ENCODE measurements at regions not wholly inside any gene's neighbourhood (a gene's known extent, or its start where the extent isn't known, plus 50 kb on each side); places are given as distances from the start of the nearest gene placed in this dataset.
"Not testable (repeated sequence)": the region's sequence is repeated elsewhere in the genome, so short reads cannot be mapped to it uniquely, and the experiment has no call there.

DNA sequence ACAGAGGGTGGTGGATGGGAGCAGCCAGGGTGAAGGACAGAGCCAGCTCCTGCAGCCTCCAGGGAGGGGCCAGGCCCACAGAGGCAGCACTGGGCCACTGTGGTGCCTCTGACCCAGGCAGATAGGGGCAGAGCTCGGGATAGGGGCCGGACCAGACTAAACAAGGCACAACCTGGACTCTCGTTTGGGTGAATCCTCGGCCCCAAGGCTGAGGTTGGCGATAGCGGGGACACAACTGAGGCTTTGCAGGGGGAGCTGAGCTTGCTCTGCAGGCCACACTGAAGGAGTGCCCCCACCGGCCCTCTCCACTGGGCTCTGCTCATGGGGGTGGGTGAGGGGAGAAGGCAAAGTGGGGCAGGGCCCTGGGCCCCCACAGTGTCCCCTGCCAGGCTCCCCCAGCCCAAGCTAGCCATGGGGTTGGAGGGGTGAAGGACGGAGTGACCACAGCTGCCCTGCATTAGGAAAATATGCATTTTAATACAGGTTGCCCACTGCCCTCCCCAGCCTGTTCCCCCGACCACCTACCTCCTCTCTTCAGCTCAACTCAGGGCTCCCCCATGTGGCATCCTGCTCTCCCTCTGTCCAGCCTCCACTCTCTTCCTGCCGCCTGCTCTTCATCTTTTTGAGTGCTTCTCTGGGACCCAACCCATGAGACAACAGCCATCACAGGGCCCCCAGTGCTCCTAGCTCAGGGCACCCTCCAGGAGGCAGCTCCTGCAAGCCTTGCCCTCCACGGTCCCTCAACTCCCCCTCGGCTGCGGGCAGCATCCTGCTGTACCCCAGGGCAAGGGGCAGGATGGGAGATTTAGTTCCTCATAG is 152.8 kb downstream of the INHBB start:
- DNase-seq (ENCODE audit: low read depth), result no peak

GRCh38 chr2:120499784-120500495 is 154.0 kb downstream of the INHBB start:
- DNase-seq (ENCODE audit: low read depth), result no peak

DNA sequence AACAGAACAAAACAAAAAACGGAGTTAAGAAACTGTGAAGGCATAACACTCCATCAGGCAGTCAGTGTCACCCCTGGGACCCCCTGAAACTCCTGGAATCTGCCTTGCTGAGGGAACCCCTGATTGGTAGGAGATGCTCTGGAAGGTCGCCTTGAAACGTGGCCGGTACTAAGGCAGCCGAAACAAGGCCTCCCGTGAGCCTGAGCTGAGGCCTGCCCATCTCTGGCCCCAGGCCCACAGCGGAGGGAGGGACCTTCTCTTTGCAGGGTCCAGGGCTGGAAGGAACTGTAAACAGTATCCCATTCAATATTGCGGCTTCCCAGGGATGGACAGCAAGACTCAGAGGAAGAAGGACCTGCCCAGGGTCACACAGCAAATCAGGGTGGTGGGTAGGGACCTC is 155.7 kb downstream of the INHBB start:
- no peak for DNase-seq (ENCODE audit: low read depth)

DNA sequence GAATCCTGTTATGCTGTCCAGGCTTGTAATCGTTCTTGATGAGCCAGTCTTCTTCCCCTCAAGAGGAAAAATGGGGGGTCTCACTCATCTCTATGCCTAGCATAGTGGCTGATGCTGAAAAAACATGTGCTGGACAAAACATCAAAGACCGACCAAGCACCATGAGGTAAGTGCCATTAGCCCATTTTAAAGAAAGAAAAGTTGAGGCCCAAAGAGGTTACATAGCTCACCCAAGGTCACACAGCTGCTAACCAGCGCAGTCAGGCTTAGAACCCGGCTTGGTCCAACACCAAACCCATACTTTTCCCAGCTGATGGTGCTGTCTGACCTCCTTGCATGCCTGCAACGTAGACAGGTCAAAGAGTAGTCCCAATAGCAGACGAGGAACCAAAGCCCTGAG is 156.4 kb downstream of the INHBB start:
- no peak for DNase-seq (ENCODE audit: low read depth)

DNA sequence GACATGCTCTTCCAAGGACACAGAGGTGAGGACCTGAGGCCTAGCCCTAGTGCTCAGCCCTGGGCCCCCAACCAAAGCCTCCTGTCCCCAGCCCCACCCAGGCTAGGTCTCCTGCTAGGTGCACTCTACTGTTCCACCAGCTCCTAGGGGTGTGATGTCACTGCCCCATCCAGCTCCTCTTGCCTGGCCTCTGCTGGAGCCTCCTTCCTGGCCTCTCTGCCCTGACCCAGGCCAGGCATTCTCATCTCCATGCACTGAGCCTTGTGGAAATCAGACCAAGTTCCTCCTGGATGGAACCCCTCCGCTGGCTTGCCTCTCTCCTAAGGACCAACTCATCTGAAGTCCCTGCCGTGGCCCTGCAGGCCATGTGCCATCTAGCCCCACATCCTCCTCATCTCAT is 156.8 kb downstream of the INHBB start:
- DNase-seq (ENCODE audit: low read depth), result no peak

DNA sequence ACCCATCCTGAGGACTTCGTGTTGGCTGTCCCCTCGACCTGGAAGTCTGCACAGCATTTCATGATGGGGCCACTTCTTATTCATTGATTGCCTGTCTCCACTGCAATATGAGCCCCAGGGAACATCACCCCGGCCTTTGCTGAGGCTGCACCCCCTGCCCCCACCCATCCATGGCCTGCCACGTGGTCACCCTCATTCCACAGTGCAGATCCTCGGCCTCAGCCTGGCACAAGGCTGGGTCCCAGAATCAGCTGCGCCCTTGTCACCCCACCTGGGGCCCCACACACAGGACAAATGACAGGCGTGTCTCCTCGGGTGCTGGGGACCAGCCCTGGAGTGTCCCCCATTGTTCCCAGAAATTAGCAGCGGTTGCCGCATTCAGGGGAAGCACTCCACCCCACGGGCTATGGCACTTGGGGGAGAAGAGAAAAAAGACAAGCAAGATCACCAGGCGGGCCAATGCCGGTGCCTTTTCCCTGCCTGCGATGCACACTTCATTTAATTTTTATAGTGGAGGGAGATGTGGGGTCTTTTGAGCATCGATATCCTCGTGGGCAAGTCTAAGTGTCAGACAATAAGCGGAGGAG is 157.4 kb downstream of the INHBB start:
- no peak for DNase-seq (ENCODE audit: low read depth)

GRCh38 chr2:120503793-120504571 is 158.0 kb downstream of the INHBB start:
- peak; percentile 65 for DNase-seq (ENCODE audit: low read depth)

GRCh38 chr2:120504936-120505705 is 159.2 kb downstream of the INHBB start:
- no peak for DNase-seq (ENCODE audit: low read depth)

DNA sequence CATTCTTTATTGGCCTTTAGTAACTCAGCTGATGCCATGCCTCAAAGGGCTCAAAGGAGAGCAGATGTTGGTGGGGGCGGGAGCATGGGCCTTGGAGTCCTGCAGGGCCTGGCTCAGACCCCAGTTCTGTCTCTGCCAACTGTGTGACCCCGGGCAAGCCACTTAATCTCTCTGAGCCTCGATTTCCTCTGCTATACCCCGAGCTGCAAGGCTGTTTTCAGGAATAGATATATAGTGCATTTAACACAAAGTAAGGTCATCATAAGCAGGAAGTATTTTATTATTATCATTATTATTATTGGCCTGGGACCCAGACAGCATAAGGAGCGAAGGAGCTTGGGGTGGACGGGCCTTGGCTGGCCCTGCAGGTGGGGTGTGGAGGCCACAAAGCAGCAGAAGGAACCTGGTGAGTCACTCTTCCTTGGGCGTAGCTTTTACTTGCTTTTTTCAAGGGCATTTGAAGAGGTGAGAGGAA is 162.7 kb downstream of the INHBB start:
- DNase-seq (ENCODE audit: low read depth), result peak; percentile 37

GRCh38 chr2:120509213-120509815 is 163.4 kb downstream of the INHBB start:
- DNase-seq (ENCODE audit: low read depth), result no peak

DNA sequence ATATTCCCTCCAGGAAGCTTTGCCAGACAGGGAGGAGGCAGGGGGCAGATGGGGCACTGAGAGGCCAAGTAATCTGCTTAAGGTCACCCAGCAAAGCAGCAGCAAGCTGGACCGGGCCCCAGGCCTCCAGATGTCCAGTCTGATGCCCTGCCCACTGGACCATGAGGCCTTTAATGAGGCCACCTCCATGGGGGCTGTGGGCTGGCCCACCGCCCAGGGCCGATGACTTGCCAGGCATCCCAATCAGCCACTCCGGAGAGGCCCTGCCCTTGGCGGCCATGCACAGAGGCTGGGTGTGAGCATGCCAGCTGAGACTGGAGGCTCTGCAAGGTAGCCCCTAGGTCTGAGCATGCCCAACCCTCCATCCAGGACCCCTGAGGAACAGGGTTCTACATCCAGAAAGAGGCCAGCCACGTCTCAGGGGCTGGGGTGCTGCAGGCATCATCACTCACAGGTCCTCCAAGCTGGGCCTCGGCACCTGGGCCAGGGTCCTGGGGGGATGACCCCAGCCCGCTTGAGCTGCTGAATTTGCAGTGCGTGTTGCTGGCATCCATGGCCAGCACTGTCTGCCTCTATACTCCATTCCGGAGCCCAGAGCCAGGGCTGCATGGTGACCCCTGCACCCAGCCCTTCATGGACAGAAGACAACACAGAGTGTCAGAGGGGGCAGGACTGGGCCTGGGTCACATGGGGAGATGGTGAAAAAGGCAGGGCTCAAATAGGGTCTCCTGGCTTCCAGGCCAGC is 164.2 kb downstream of the INHBB start:
- no peak for DNase-seq (ENCODE audit: low read depth)

DNA sequence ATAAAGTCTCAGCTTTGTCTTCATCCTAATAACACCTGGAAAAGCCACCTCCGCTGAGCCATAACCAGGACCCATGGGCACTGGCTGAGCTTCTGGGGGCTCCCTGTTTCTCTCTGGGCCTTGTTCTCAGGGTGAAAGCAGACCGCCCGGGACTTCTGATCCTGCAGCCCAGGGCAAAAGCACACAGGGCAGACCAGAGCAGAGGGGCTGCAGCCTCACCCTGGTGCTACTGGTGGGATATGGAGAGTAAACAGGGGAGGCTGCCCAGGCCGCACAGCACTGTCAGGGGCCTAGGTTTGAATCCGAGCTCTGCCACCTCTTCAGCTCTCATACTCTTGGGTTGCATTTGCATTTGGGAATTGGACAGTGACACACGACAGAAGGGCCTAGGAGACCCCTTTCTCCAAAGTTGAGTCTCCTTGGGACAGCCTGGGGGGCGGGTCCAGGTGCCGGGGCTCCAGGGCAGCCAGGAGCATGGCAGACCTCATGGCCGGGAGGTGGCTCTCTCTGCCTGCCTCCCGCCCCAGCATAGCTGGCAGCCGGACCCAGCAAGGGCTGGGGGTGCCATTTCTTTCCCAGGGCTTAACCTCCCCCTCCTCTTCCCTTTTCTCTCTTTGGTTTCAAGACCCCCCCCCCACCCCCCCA is 164.9 kb downstream of the INHBB start:
- no peak for DNase-seq (ENCODE audit: low read depth)

DNA sequence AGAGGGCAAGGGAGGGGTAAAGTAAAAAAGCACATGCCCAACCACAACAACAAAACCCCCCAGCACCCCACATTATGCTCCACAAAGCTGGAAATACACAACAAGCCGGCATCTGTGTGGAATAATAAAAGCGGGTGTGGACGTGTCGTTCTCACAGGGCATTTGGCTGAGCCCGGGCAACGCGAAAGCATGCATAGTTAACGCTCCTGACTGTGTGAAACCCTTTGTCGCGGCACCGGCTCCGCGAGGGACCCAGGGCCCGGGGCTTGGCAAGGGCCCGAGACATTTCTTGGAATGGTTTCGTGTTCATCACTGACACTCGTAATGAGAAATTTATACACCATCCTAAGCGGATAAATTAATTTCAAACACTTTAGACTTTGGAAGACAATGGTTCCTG is 165.6 kb downstream of the INHBB start:
- DNase-seq (ENCODE audit: low read depth), result no peak

- DNase-seq (ENCODE audit: low read depth), result no peak
These were observed 166.2 kb downstream of the INHBB start for GRCh38 chr2:120511947-120512710.

DNA sequence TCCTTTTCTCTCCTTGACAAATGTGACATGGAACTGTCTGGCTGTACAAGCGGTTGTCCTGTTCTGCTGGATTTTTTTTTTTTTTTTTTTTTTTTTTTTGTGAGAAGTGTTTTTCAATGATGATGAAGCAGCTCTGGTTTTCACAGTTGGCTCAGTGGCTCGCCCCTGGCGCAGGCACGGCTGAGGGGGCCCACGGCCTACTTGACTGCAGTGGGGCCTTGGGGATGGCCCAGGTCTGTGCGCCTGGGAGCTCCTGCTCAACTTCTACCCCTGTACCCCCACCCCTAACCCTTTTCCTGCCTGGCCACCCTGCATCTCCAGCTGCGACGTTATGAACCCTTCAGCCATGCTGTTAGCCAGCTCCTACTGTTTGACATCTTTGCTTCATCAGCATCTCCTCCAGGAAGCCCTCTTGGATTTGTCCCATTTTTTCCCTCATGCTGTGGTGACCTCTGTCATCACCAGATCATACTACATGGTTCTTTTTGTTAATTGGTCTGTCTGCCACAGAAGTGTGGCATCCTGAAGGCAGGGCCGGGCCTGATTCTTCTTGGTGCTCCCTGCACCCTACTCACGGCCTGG is 167.9 kb downstream of the INHBB start:
- no peak for DNase-seq (ENCODE audit: low read depth)

DNA sequence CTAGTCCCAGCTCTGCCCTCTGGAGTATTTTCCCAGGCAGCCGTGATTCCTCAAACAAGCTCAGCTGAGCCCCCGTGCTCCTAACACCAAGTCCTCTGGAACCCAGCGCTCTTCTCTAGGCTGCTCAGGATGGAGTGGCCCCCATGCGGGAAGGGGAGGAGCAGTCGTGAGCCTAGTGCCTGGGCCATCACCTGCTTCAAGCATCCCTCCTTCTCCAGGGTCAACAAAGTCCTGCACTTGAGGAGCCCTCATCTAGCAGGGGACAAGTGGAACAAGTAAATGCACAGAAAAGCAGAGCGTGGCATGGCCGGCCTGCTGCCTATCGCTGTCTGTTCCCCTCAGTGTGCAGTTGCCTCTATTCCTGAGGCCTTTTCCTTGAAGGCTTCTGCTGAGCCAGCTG is 168.6 kb downstream of the INHBB start:
- no peak for DNase-seq (ENCODE audit: low read depth)

GRCh38 chr2:120515066-120515758 is 169.3 kb downstream of the INHBB start:
- not testable (repeated sequence) for DNase-seq (ENCODE audit: low read depth)
